GM21717 (cell line): ENCODE measurements at regions not wholly inside any gene's neighbourhood (a gene's known extent, or its start where the extent isn't known, plus 50 kb on each side); places are given as distances from the start of the nearest gene placed in this dataset.

Source experiments
- ATAC-seq: cut with Tn5 transposase; IDR thresholded peaks from one replicate; pipeline ENCODE4 v1.9.1; 2021; ENCODE audit warnings: mild to moderate bottlenecking, moderate library complexity; ENCODE audit not compliant: unreplicated experiment

DNA sequence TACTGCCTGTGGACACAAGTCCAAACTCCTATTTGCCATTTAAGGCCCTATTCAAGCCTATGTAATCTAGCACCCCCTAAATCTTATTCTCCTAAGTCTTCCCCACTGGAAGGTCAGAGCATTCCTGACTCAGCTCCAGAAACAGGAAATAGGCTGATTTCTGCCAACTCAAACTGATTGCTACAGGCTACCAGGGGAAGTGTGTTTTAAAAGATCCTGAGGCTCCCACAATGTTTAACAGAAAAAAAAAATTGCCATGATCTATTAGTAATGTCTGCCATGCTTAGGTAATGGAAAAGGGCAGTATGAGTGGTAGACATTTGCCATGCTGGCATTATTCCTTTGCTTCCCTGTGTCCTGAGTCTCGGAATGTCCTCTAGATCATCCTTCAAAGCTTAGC, 65.8 kb upstream of the BRINP1 start:
- ATAC-seq: no peak

GRCh38 chr9:119432428-119432827, 63.2 kb upstream of the BRINP1 start:
- ATAC-seq: no peak

DNA sequence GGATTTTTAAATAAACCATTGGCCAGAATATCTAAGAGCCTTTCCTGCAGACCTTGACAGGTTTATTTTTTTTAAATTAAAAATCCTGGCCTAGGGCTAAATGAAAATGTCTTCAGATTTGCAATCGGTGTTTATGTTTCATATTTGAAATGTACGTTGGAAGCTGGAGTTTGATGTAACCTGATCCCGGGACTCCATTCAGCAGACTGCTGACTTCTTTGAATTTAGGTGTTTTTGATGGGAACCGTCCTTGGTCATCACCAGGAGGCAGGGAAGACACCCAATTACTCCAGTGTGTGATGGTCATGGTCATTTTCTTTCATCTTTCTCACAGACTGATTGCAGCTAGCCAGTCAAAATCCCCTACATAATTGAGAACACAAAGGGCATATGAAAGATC, 60.1 kb upstream of the BRINP1 start:
- ATAC-seq: no peak

GRCh38 chr9:119420231-119420630, 51.0 kb upstream of the BRINP1 start:
- ATAC-seq: no peak
